CMK (cell line): ENCODE measurements at regions not wholly inside any gene's neighbourhood (a gene's known extent, or its start where the extent isn't known, plus 50 kb on each side); places are given as distances from the start of the nearest gene placed in this dataset.
"Not testable (repeated sequence)": the region's sequence is repeated elsewhere in the genome, so short reads cannot be mapped to it uniquely, and the experiment has no call there.

Experiments used
- DNase-seq: peaks from one replicate; pipeline ENCODE4 v3.0.0-alpha.2; 2010; ENCODE audit warnings: low read depth

GRCh38 chr15:66964791-66965190 is 100.6 kb upstream of the SMAD3 start:
- no peak for DNase-seq

- no peak for DNase-seq
These were observed 100.1 kb upstream of the SMAD3 start for GRCh38 chr15:66965201-66965900.

- no peak for DNase-seq
These were observed 99.1 kb upstream of the SMAD3 start for GRCh38 chr15:66966256-66966655.

- DNase-seq: no peak
These were observed 96.4 kb upstream of the SMAD3 start for GRCh38 chr15:66968806-66969596.

GRCh38 chr15:66974131-66974530 is 91.3 kb upstream of the SMAD3 start:
- not testable (repeated sequence) for DNase-seq

GRCh38 chr15:66976106-66976640 is 89.2 kb upstream of the SMAD3 start:
- DNase-seq: not testable (repeated sequence)

GRCh38 chr15:66980326-66980725 is 85.1 kb upstream of the SMAD3 start:
- DNase-seq: not testable (repeated sequence)

GRCh38 chr15:66981771-66982170 is 83.6 kb upstream of the SMAD3 start:
- no peak for DNase-seq

- DNase-seq: no peak
These were observed 83.2 kb upstream of the SMAD3 start for GRCh38 chr15:66982250-66982649.

GRCh38 chr15:66982816-66983215 is 82.6 kb upstream of the SMAD3 start:
- DNase-seq: no peak

GRCh38 chr15:66985653-66986052 is 79.7 kb upstream of the SMAD3 start:
- no peak for DNase-seq

GRCh38 chr15:66986951-66987350 is 78.5 kb upstream of the SMAD3 start:
- DNase-seq: no peak

- no peak for DNase-seq
These were observed 72.3 kb upstream of the SMAD3 start for GRCh38 chr15:66993090-66993489.

GRCh38 chr15:66993874-66994696 is 71.3 kb upstream of the SMAD3 start:
- no peak for DNase-seq

GRCh38 chr15:66994927-66995656 is 70.3 kb upstream of the SMAD3 start:
- no peak for DNase-seq

GRCh38 chr15:66996094-66996493 is 69.3 kb upstream of the SMAD3 start:
- DNase-seq: no peak

GRCh38 chr15:66997212-66997611 is 68.2 kb upstream of the SMAD3 start:
- DNase-seq: no peak

- DNase-seq: not testable (repeated sequence)
These were observed 67.2 kb upstream of the SMAD3 start for GRCh38 chr15:66998234-66998633.

- no peak for DNase-seq
These were observed 66.1 kb upstream of the SMAD3 start for GRCh38 chr15:66999046-66999968.

GRCh38 chr15:67000896-67001295 is 64.5 kb upstream of the SMAD3 start:
- DNase-seq: no peak

- DNase-seq: no peak
These were observed 63.0 kb upstream of the SMAD3 start for GRCh38 chr15:67002368-67002767.
